ENCODE measurements at regions not wholly inside any gene's neighbourhood (a gene's known extent, or its start where the extent isn't known, plus 50 kb on each side); places are given as distances from the start of the nearest gene placed in this dataset.

GRCh38 chr10:76740514-76740913, 897.1 kb downstream of the KCNMA1 start (continued):
- TF ChIP-seq TAF7 (optimal IDR thresholded peaks at IDR 0.05; ENCODE audit: borderline replicate concordance, low read depth, low read length) (no peak), BCL11A (IDR thresholded peaks at IDR 0.05; ENCODE audit: low read depth in 2 of 2, low read length in 2 of 2) (no peak), CHD7 (IDR thresholded peaks at IDR 0.05; ENCODE audit: insufficient replicate concordance, low read length) (no peak), MAX (IDR thresholded peaks at IDR 0.05) (no peak), KDM5A (IDR thresholded peaks at IDR 0.05; ENCODE audit: low read length) (no peak), CBX5 (IDR thresholded peaks at IDR 0.05; ENCODE audit: low read depth, low read length) (no peak)
